T-helper 2 cell treated with Interferon-gamma antibody and Interleukin-4, amounts not matched to agents 5 μg/mL and 100 μg/mL, for 36 hours (primary cell): ENCODE measurements at regions not wholly inside any gene's neighbourhood (a gene's known extent, or its start where the extent isn't known, plus 50 kb on each side); places are given as distances from the start of the nearest gene placed in this dataset.

Experiments
- DNase-seq: peaks from one replicate; pipeline ENCODE4 v3.0.0; 2021; ENCODE audit warnings: low spot score
- H3K27ac Mint-ChIP-seq: one replicate; pipeline ENCODE4 v1.8.0; 2021; ENCODE audit warnings: mild to moderate bottlenecking, mixed read lengths
- H3K27me3 Mint-ChIP-seq: one replicate; pipeline ENCODE4 v1.8.0; 2021; ENCODE audit warnings: low read depth, mixed read lengths
- H3K36me3 Mint-ChIP-seq: one replicate; pipeline ENCODE4 v1.8.0; 2021; ENCODE audit warnings: low read depth, mixed read lengths
- H3K4me1 Mint-ChIP-seq: one replicate; pipeline ENCODE4 v1.8.0; 2021; ENCODE audit warnings: low read depth, mixed read lengths
- H3K4me3 Mint-ChIP-seq: one replicate; pipeline ENCODE4 v1.8.0; 2022; ENCODE audit warnings: mild to moderate bottlenecking, moderate library complexity, mixed read lengths
- H3K9me3 Mint-ChIP-seq: one replicate; pipeline ENCODE4 v1.8.0; 2021; ENCODE audit warnings: mixed read lengths

GRCh38 chr5:144979516-144980264 is 809.0 kb downstream of the KCTD16 start:
- no peak overlapping the region for H3K27ac Mint-ChIP-seq
- H3K9me3 Mint-ChIP-seq = peaks cover 18% of the 10 kb centered on the region
- no peaks in the 10 kb centered on the region for H3K4me1 Mint-ChIP-seq
- no peaks in the 10 kb centered on the region for H3K27me3 Mint-ChIP-seq
- DNase-seq = no peak
- no peak overlapping the region for H3K4me3 Mint-ChIP-seq
- no peaks in the 10 kb centered on the region for H3K36me3 Mint-ChIP-seq

- Mint-ChIP-seq H3K4me3 (no peak overlapping the region), H3K4me1 (no peaks in the 10 kb centered on the region), H3K9me3 (peaks cover 18% of the 10 kb centered on the region), H3K27ac (no peak overlapping the region), H3K27me3 (no peaks in the 10 kb centered on the region), H3K36me3 (no peaks in the 10 kb centered on the region)
- no peak for DNase-seq
Observed at GRCh38 chr5:144972317-144972716, 801.6 kb downstream of the KCTD16 start.

GRCh38 chr5:144971108-144971850 is 800.6 kb downstream of the KCTD16 start:
- Mint-ChIP-seq H3K27me3 (no peaks in the 10 kb centered on the region), H3K4me1 (no peaks in the 10 kb centered on the region), H3K9me3 (peaks cover 10% of the 10 kb centered on the region), H3K27ac (no peak overlapping the region), H3K36me3 (no peaks in the 10 kb centered on the region), H3K4me3 (no peak overlapping the region)
- DNase-seq = no peak

GRCh38 chr5:144960296-144960695 is 789.6 kb downstream of the KCTD16 start:
- H3K27ac Mint-ChIP-seq = no peak overlapping the region
- no peak overlapping the region for H3K4me3 Mint-ChIP-seq

GRCh38 chr5:144958002-144958401 is 787.3 kb downstream of the KCTD16 start:
- no peaks in the 10 kb centered on the region for H3K27me3 Mint-ChIP-seq
- no peaks in the 10 kb centered on the region for H3K4me1 Mint-ChIP-seq
- H3K9me3 Mint-ChIP-seq = no peaks in the 10 kb centered on the region
- DNase-seq = no peak
- no peaks in the 10 kb centered on the region for H3K36me3 Mint-ChIP-seq
- H3K4me3 Mint-ChIP-seq = no peak overlapping the region
- no peak overlapping the region for H3K27ac Mint-ChIP-seq

More at GRCh38 chr5:144960296-144960695, 789.6 kb downstream of the KCTD16 start:
- Mint-ChIP-seq H3K9me3 (no peaks in the 10 kb centered on the region), H3K4me1 (no peaks in the 10 kb centered on the region), H3K27me3 (no peaks in the 10 kb centered on the region), H3K36me3 (no peaks in the 10 kb centered on the region)
- no peak for DNase-seq

GRCh38 chr5:144950996-144951395 is 780.3 kb downstream of the KCTD16 start:
- H3K27me3 Mint-ChIP-seq = no peaks in the 10 kb centered on the region
- no peak overlapping the region for H3K4me3 Mint-ChIP-seq
- DNase-seq = no peak
- H3K9me3 Mint-ChIP-seq = no peaks in the 10 kb centered on the region
- H3K27ac Mint-ChIP-seq = no peak overlapping the region
- no peaks in the 10 kb centered on the region for H3K36me3 Mint-ChIP-seq
- no peaks in the 10 kb centered on the region for H3K4me1 Mint-ChIP-seq

GRCh38 chr5:144947023-144947422 is 776.4 kb downstream of the KCTD16 start:
- DNase-seq = no peak
- no peaks in the 10 kb centered on the region for H3K27me3 Mint-ChIP-seq

GRCh38 chr5:144945503-144945902 is 774.8 kb downstream of the KCTD16 start:
- H3K27ac Mint-ChIP-seq = no peak overlapping the region
- no peaks in the 10 kb centered on the region for H3K9me3 Mint-ChIP-seq
- DNase-seq = no peak
- no peak overlapping the region for H3K4me3 Mint-ChIP-seq
- no peaks in the 10 kb centered on the region for H3K4me1 Mint-ChIP-seq
- no peaks in the 10 kb centered on the region for H3K27me3 Mint-ChIP-seq
- H3K36me3 Mint-ChIP-seq = no peaks in the 10 kb centered on the region

More at GRCh38 chr5:144947023-144947422, 776.4 kb downstream of the KCTD16 start:
- Mint-ChIP-seq H3K27ac (no peak overlapping the region), H3K4me3 (no peak overlapping the region), H3K4me1 (no peaks in the 10 kb centered on the region), H3K9me3 (no peaks in the 10 kb centered on the region), H3K36me3 (no peaks in the 10 kb centered on the region)

GRCh38 chr5:144944936-144945335 is 774.3 kb downstream of the KCTD16 start:
- H3K4me1 Mint-ChIP-seq = no peaks in the 10 kb centered on the region
- H3K27ac Mint-ChIP-seq = no peak overlapping the region
- H3K4me3 Mint-ChIP-seq = no peak overlapping the region
- no peaks in the 10 kb centered on the region for H3K27me3 Mint-ChIP-seq
- H3K9me3 Mint-ChIP-seq = no peaks in the 10 kb centered on the region
- H3K36me3 Mint-ChIP-seq = no peaks in the 10 kb centered on the region
- DNase-seq = no peak

GRCh38 chr5:144941004-144941403 is 770.3 kb downstream of the KCTD16 start:
- Mint-ChIP-seq H3K9me3 (peaks cover 12% of the 10 kb centered on the region), H3K36me3 (no peaks in the 10 kb centered on the region), H3K27ac (no peak overlapping the region), H3K27me3 (no peaks in the 10 kb centered on the region), H3K4me3 (no peak overlapping the region), H3K4me1 (no peaks in the 10 kb centered on the region)
- no peak for DNase-seq

GRCh38 chr5:144918371-144918770 is 747.7 kb downstream of the KCTD16 start:
- no peak overlapping the region for H3K4me3 Mint-ChIP-seq
- no peaks in the 10 kb centered on the region for H3K36me3 Mint-ChIP-seq
- peaks cover 9% of the 10 kb centered on the region for H3K9me3 Mint-ChIP-seq
- H3K27ac Mint-ChIP-seq = no peak overlapping the region
- H3K27me3 Mint-ChIP-seq = no peaks in the 10 kb centered on the region
- no peaks in the 10 kb centered on the region for H3K4me1 Mint-ChIP-seq
- DNase-seq = no peak

- Mint-ChIP-seq H3K27ac (no peak overlapping the region), H3K4me1 (no peaks in the 10 kb centered on the region), H3K4me3 (no peak overlapping the region), H3K36me3 (no peaks in the 10 kb centered on the region), H3K9me3 (peaks cover 21% of the 10 kb centered on the region), H3K27me3 (no peaks in the 10 kb centered on the region)
- DNase-seq = no peak
Observed at GRCh38 chr5:144915452-144915851, 744.8 kb downstream of the KCTD16 start.

GRCh38 chr5:144913661-144914060 is 743.0 kb downstream of the KCTD16 start:
- Mint-ChIP-seq H3K4me3 (no peak overlapping the region), H3K27ac (no peak overlapping the region), H3K36me3 (no peaks in the 10 kb centered on the region), H3K4me1 (no peaks in the 10 kb centered on the region), H3K27me3 (no peaks in the 10 kb centered on the region), H3K9me3 (peaks cover 31% of the 10 kb centered on the region)
- no peak for DNase-seq

- peaks cover 18% of the 10 kb centered on the region for H3K9me3 Mint-ChIP-seq
- no peak for DNase-seq
- H3K4me3 Mint-ChIP-seq = no peak overlapping the region
- H3K4me1 Mint-ChIP-seq = no peaks in the 10 kb centered on the region
- H3K36me3 Mint-ChIP-seq = no peaks in the 10 kb centered on the region
- H3K27ac Mint-ChIP-seq = no peak overlapping the region
- no peaks in the 10 kb centered on the region for H3K27me3 Mint-ChIP-seq
Observed at GRCh38 chr5:144896473-144896872, 725.8 kb downstream of the KCTD16 start.
